Right lobe of liver (tissue), 6 donors: ENCODE measurements at regions not wholly inside any gene's neighbourhood (a gene's known extent, or its start where the extent isn't known, plus 50 kb on each side); places are given as distances from the start of the nearest gene placed in this dataset.
A peak's percentile ranks its signal among the peaks of the same experiment; 100 is the strongest.
"Not testable (repeated sequence)": the region's sequence is repeated elsewhere in the genome, so short reads cannot be mapped to it uniquely, and the experiment has no call there.

ENCODE experiments used
- ATAC-seq, 4 donors: fragments of 200-7000 bp; cut with Tn5 transposase; one replicate each; pipeline ENCODE4 v1.9.1; 2020; ENCODE audit warnings: mild to moderate bottlenecking in 4 of 4, moderate library complexity in 4 of 4
- DNase-seq, 3 donors: peaks; one replicate each; pipeline ENCODE4 v3.0.0-alpha.2; 2020
- H3K27ac ChIP-seq, 3 donors: fragments of 200-600 bp; one replicate each; pipeline ENCODE4 v1.8.0; 2022
- H3K27me3 ChIP-seq, 2 donors: fragments of 200-600 bp; one replicate each; pipeline ENCODE4 v1.8.0; 2022
- H3K36me3 ChIP-seq, 4 donors: fragments of 200-600 bp; sonication (generic) in 1 of 4; one replicate each; pipeline versions ENCODE4 v1.5.1 to v1.8.0; 2017 to 2022; ENCODE audit warnings: control low read depth in 1 of 4
- H3K4me1 ChIP-seq, 4 donors: fragments of 200-600 bp; sonication (generic) in 1 of 4; one replicate each; pipeline versions ENCODE4 v1.5.1 to v1.8.0; 2017 to 2022; ENCODE audit warnings: control low read depth in 1 of 4
- H3K4me3 ChIP-seq, 3 donors: fragments of 200-600 bp; one replicate each; pipeline ENCODE4 v1.8.0; 2022
- H3K9me3 ChIP-seq, 4 donors: fragments of 200-600 bp; sonication (generic) in 1 of 4; one replicate each; pipeline versions ENCODE4 v1.5.1 to v1.8.0; 2017 to 2022; ENCODE audit warnings: control low read depth in 1 of 4
- POLR2A ChIP-seq: fragments of 450-650 bp; IDR thresholded peaks from one replicate; pipeline ENCODE4 v1.6.1; 2017; ENCODE audit warnings: antibody characterized with exemption, mild to moderate bottlenecking
- WGBS: methylation state at CpG from one replicate; pipeline ENCODE4 v1.1.6; 2018; ENCODE audit warnings: low coverage, low lambda C conversion rate; ENCODE audit not compliant: insufficient coverage; ENCODE audit errors: missing lambda C conversion rate; 5-methylcytosine and 5-hydroxymethylcytosine counted together
- intact Hi-C, 2 donors: fragments of 100-400 bp; cut with DNase I; formaldehyde crosslinking; loops; one replicate each; pipeline versions ENCODE4 v1.11.2 to v1.14.1; 2022
- TF ChIP-seq, protein P1 (sequence below), 4 donors: fragments of 200-600 bp in 3 of 4; fragments of 450-650 bp in 1 of 4; IDR thresholded peaks; one replicate each; pipeline versions ENCODE4 v1.5.1 to v1.8.0; 2016 to 2022; ENCODE audit warnings: antibody characterized with exemption in 4 of 4, mild to moderate bottlenecking in 2 of 4
- donor health status: DM: no; HTN: yes; CAD: no.
- donor health status: DM: no; HTN: no; CAD: no.
- donor health status: DM: no; HTN: no; CAD: no.
- donor health status: DM: no; HTN: yes; CAD: no.
- donor health status: DM: no; HTN: yes; CAD: no.

- intact Hi-C loops, ATAC-seq, DNase-seq, H3K4me3 ChIP-seq, H3K27ac ChIP-seq, H3K36me3 ChIP-seq, H3K27me3 ChIP-seq, H3K9me3 ChIP-seq, H3K4me1 ChIP-seq: not testable (repeated sequence)
- 89% methylated on average over 3 of the region's 4 CpGs for WGBS
These were observed 168.7 kb downstream of the KBTBD2 start for GRCh38 chr7:32722837-32723236.

DNA sequence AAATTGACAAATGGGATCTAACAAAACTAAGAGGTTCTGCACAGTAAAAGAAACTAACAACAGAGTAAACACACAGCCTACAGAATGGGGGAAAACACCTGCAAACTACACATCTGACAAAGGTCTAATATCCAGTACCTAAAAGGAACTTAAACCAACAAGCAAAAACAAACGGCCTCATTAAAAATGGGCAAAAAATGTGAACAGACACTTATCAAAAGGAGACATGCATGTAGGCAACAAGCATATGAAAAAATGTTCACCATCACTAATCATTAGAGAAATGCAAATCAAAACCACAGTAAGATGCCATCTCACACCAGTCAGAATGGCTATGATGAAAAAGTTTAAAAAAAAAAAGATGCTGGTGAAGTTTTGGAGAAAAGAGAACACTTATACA is 197.4 kb downstream of the KBTBD2 start:
- no peaks in the 10 kb centered on the region for H3K4me1 ChIP-seq

GRCh38 chr7:32691965-32692815 is 196.9 kb downstream of the AVL9 start:
- DNase-seq (peak in 2 of 3 donors; percentile 28 to 45), ATAC-seq (peak; percentile 77 to 96 (median 86))
- H3K4me1 ChIP-seq, H3K36me3 ChIP-seq, H3K9me3 ChIP-seq, H3K4me3 ChIP-seq, intact Hi-C loops, H3K27me3 ChIP-seq, H3K27ac ChIP-seq: not testable (repeated sequence)
- TF ChIP-seq, protein P1, sequence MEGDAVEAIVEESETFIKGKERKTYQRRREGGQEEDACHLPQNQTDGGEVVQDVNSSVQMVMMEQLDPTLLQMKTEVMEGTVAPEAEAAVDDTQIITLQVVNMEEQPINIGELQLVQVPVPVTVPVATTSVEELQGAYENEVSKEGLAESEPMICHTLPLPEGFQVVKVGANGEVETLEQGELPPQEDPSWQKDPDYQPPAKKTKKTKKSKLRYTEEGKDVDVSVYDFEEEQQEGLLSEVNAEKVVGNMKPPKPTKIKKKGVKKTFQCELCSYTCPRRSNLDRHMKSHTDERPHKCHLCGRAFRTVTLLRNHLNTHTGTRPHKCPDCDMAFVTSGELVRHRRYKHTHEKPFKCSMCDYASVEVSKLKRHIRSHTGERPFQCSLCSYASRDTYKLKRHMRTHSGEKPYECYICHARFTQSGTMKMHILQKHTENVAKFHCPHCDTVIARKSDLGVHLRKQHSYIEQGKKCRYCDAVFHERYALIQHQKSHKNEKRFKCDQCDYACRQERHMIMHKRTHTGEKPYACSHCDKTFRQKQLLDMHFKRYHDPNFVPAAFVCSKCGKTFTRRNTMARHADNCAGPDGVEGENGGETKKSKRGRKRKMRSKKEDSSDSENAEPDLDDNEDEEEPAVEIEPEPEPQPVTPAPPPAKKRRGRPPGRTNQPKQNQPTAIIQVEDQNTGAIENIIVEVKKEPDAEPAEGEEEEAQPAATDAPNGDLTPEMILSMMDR (IDR thresholded peaks at IDR 0.05): peak in 3 of 4 donors; percentile 30 to 40 (median 36)
- WGBS: 12% methylated on average over 7 of the region's 7 CpGs

More for the DNA sequence above, 197.4 kb downstream of the KBTBD2 start:
- Histone ChIP-seq H3K36me3 (no peaks in the 10 kb centered on the region), H3K4me3 (no peak overlapping the region), H3K9me3 (no peaks in the 10 kb centered on the region), H3K27me3 (no peaks in the 10 kb centered on the region), H3K27ac (no peak overlapping the region)
- intact Hi-C loops: no loop called here
- WGBS: 75% methylated on average over 1 of the region's 1 CpG
- no peak for TF ChIP-seq POLR2A
- TF ChIP-seq, protein P1 (IDR thresholded peaks at IDR 0.05): no peak
- ATAC-seq (no peak), DNase-seq (no peak)

DNA sequence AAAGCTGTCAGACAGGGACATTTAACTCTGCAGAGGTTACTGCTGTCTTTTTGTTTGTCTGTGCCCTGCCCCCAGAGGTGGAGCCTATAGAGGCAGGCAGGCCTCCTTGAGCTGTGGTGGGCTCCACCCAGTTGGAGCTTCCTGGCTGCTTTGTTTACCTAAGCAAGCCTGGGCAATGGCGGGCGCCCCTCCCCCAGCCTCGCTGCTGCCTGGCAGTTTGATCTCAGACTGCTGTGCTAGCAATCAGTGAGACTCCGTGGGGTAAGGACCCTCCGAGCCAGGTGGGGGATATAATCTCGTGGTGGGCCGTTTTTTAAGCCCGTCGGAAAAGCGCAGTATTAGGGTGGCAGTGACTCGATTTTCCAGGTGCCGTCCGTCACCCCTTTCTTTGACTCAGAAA is 192.8 kb downstream of the AVL9 start:
- DNase-seq, H3K4me1 ChIP-seq, H3K9me3 ChIP-seq, H3K4me3 ChIP-seq, ATAC-seq, H3K36me3 ChIP-seq, intact Hi-C loops, H3K27me3 ChIP-seq, H3K27ac ChIP-seq: not testable (repeated sequence)
- 89% methylated on average over 7 of the region's 13 CpGs for WGBS

GRCh38 chr7:32681174-32681518 is 185.9 kb downstream of the AVL9 start:
- no peak for ATAC-seq
- intact Hi-C loops: no loop called here

More at GRCh38 chr7:32681174-32681518, 185.9 kb downstream of the AVL9 start:
- H3K27me3 ChIP-seq: no peaks in the 10 kb centered on the region
- H3K9me3 ChIP-seq: no peaks in the 10 kb centered on the region
- H3K4me1 ChIP-seq: no peaks in the 10 kb centered on the region
- TF ChIP-seq, protein P1 (IDR thresholded peaks at IDR 0.05): no peak
- TF ChIP-seq POLR2A: no peak
- no peak for DNase-seq
- no peak overlapping the region for H3K4me3 ChIP-seq
- no peaks in the 10 kb centered on the region for H3K36me3 ChIP-seq
- WGBS: 68% methylated on average over 3 of the region's 3 CpGs
- H3K27ac ChIP-seq: no peak overlapping the region
